ENCODE measurements at regions not wholly inside any gene's neighbourhood (a gene's known extent, or its start where the extent isn't known, plus 50 kb on each side); places are given as distances from the start of the nearest gene placed in this dataset.
"Not testable (repeated sequence)": the region's sequence is repeated elsewhere in the genome, so short reads cannot be mapped to it uniquely, and the experiment has no call there.

DNA sequence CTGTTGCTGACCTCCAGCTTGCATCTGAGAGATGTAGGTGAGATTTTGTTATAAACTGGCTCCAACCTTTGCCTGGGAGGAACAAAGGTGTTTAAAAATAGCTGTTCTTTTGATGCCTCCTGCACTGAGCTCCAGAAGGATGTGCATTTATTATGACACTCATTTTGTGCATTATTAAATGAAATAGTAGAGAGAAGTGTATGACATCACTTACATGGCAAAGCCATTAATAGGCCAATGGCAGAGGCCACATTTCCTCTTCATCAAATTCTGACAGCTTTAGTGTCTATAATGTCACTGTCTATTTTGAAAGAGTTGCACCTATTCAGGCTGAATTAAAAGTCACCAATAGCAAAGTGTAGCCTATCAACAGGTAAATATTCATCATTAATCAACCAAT, 564.6 kb downstream of the FLRT2 start:
- Histone ChIP-seq H3K9me3 (replicated peaks) (no peaks in the 10 kb centered on the region), H3K27me3 (replicated peaks) (no peaks in the 10 kb centered on the region), H3K27ac (no peak overlapping the region), H3K4me1 (replicated peaks) (no peaks in the 10 kb centered on the region), H3K36me3 (no peaks in the 10 kb centered on the region), H3K4me3 (no peak overlapping the region)
- DNase-seq (ENCODE audit: low read depth in 1 of 2, low spot score in 2 of 2), result no peak

DNA sequence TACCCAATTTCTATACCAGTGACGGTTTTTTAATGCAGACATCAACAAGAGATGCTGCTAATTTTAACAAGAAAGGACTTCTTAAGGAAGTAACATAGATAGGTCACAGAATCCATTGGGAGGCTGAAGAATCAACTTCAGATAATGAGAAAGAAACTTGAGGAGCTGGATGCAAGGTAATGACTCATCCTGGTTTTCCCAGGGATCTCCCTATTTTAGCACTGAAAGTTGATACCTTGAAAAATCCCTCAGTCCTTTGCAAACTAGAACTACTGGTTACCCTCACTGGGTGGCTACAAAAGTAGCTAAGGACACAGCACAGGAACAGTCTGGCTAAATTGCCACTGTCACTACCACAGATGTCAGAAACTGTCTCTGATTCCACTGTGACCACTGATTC, 561.9 kb downstream of the FLRT2 start:
- no peaks in the 10 kb centered on the region for H3K27me3 ChIP-seq (replicated peaks)
- H3K36me3 ChIP-seq, result no peaks in the 10 kb centered on the region
- H3K4me1 ChIP-seq (replicated peaks), result no peaks in the 10 kb centered on the region
- no peak for DNase-seq (ENCODE audit: low read depth in 1 of 2, low spot score in 2 of 2)
- no peaks in the 10 kb centered on the region for H3K9me3 ChIP-seq (replicated peaks)
- no peak overlapping the region for H3K4me3 ChIP-seq
- H3K27ac ChIP-seq, result no peak overlapping the region

DNA sequence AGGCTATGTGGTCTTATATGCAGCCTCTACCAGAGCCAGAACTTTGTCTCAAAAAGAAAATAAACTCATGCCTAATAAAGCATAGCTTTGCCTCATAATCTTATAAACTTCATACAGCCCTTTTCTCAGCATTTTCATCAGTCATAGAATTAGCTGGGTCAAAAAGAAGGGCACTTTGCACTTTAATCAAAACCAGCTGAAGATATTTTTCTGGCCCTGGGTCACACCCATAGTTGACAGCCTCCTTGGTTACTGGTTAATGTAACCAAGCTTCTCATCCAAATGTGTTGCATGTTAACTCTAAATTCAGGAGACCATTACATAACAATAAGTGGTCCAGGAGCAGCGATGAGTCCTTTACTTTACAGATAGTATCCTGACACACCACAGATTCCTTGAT, 558.2 kb downstream of the FLRT2 start:
- no peaks in the 10 kb centered on the region for H3K4me1 ChIP-seq (replicated peaks)

DNA sequence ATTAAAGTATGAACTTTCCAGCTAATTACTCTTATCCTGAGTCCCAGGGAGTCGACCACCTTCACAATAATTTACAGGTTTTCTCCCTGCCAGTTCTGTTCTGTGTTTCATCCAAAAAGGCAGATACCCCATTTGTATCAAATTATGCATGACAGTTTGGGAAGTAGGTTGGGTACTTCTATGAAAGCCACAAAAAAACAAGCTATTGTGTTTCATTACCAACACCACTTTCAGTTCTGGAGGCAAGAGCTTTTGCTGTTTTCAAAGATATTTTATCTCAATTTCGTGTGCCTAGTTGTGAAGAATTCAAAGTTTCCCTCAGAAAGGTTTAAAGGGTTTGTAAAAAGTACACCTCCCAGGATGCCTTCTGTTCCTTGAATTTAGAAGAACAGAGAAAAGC, 557.4 kb downstream of the FLRT2 start:
- Histone ChIP-seq H3K9me3 (replicated peaks) (no peaks in the 10 kb centered on the region), H3K36me3 (no peaks in the 10 kb centered on the region)

More for the DNA sequence above, 558.2 kb downstream of the FLRT2 start:
- Histone ChIP-seq H3K27me3 (replicated peaks) (no peaks in the 10 kb centered on the region), H3K4me3 (no peak overlapping the region), H3K9me3 (replicated peaks) (no peaks in the 10 kb centered on the region), H3K27ac (no peak overlapping the region), H3K36me3 (no peaks in the 10 kb centered on the region)
- DNase-seq (ENCODE audit: low read depth in 1 of 2, low spot score in 2 of 2), result no peak

DNA sequence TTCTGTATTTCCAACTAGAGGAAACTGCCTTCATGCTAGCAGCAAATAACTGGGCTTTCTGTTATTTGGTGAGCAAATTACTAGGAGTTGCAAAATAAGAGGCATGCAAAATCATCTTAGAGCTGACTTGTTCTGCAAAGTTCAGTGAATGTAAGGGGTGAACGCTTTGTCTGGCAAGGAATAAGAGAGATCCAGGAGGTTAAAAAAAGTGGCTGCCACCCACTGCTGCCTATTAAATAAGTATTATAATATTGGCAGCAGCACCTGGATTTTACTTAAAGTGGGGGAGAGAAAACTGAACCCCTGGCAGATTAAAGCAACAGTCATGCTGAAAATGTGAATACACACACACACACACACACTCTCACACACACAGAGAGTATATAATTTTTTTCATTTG, 557.0 kb downstream of the FLRT2 start:
- no peak overlapping the region for H3K27ac ChIP-seq
- H3K27me3 ChIP-seq (replicated peaks), result no peaks in the 10 kb centered on the region
- H3K4me3 ChIP-seq, result no peak overlapping the region
- H3K9me3 ChIP-seq (replicated peaks), result no peaks in the 10 kb centered on the region
- H3K4me1 ChIP-seq (replicated peaks), result no peaks in the 10 kb centered on the region
- DNase-seq (ENCODE audit: low read depth in 1 of 2, low spot score in 2 of 2), result no peak
- H3K36me3 ChIP-seq, result no peaks in the 10 kb centered on the region

More for the DNA sequence above, 557.4 kb downstream of the FLRT2 start:
- Histone ChIP-seq H3K4me1 (replicated peaks) (no peaks in the 10 kb centered on the region), H3K27ac (no peak overlapping the region), H3K27me3 (replicated peaks) (no peaks in the 10 kb centered on the region), H3K4me3 (no peak overlapping the region)
- DNase-seq (ENCODE audit: low read depth in 1 of 2, low spot score in 2 of 2), result no peak

DNA sequence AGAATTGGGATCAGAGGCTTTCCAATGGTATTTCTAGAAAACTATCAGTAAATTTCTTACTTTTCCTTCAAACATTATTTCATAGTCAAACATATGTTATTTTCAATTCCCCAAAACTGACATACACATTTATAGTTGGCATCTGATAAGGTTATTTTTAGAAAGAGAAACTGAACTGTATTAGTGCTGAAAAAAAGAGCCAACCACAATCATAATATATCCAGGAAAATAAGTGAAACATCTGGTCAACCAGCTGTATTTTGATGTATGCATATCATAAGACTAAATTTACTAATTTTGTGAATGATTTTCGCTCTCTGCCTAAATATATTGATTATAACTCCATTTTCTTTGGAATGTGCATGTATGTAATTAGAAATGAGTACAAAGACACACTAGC, 554.2 kb downstream of the FLRT2 start:
- no peak for DNase-seq (ENCODE audit: low read depth in 1 of 2, low spot score in 2 of 2)
- Histone ChIP-seq H3K27ac (no peak overlapping the region), H3K4me3 (no peak overlapping the region), H3K9me3 (replicated peaks) (no peaks in the 10 kb centered on the region), H3K27me3 (replicated peaks) (no peaks in the 10 kb centered on the region), H3K4me1 (replicated peaks) (no peaks in the 10 kb centered on the region), H3K36me3 (no peaks in the 10 kb centered on the region)

DNA sequence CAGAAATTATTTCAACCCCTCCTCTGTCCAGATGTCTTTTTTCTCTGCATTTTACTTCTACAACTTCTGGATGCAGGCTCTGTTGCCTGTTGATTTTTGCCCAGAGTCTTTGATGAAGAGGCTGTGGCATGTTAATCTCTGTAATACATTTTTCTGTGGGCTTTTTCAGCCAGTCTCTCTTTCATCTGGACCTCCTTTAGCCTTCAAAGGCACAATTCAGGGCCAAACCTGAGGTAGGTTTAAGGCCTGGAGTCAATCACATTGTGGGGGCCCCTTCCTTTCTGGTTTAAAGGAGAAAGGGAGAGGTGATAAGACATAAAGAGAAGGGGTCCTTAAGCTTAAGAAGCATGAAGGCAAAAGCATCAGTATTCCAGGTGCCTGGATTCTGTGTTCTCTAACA, 553.7 kb downstream of the FLRT2 start:
- no peak overlapping the region for H3K4me3 ChIP-seq
- H3K36me3 ChIP-seq, result no peaks in the 10 kb centered on the region
- no peak overlapping the region for H3K27ac ChIP-seq
- H3K27me3 ChIP-seq (replicated peaks), result no peaks in the 10 kb centered on the region
- no peak for DNase-seq (ENCODE audit: low read depth in 1 of 2, low spot score in 2 of 2)
- H3K4me1 ChIP-seq (replicated peaks), result no peaks in the 10 kb centered on the region
- H3K9me3 ChIP-seq (replicated peaks), result no peaks in the 10 kb centered on the region

DNA sequence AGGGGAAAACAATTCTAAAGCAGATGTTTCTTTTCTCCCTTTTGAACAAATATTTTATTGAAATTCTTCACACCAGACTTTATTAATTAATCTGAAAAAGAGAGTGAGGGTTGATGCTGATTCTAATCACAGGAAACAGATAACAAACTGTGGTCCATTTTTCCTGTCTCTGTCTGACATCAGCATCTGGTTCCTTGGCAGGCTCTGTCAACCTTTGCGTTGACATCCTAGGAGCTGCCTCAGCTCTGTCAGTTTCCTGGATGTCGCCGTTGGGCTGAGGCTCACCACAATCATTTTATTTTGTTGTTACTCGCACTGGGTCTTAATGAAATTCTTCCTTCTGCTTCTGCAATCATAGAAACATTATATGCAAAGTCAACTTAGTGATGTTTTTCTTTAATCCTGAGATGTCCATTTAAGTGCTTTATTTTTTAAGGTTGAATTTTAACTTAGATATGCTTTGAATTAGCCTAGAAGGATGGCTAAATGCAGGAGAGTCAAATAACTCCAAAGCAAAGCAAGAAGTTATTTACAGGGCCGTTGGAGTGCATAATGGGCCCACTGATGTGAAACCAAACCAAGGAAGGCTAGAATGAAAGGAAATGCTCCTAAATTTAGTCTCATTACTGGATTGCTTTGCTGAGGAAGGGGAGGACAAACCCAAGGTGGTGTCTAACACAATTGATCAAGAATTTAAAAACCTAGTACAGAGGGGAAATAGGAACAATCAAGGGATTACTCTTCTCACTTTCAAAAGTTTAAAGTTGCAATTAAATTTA, 542.4 kb downstream of the FLRT2 start:
- no peak overlapping the region for H3K27ac ChIP-seq
- no peak overlapping the region for H3K4me3 ChIP-seq

DNA sequence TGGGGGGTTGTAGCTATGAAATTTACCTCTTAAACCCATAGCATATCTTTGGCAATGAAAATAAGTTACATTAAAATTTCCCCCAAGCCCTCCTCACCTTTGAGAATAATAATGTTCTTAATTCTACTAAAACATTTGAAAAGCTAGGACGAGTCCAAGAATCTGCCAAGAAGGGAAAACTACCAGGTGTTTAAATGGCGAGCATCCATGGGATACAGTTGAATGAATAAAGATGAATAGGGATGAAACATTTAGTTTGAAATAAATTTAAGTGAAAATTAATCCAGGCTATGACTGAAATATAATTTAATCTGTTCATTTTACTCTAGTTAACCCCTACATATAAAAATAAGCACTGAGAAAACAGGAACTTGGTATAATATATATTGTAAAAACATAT, 536.7 kb downstream of the FLRT2 start:
- no peaks in the 10 kb centered on the region for H3K27me3 ChIP-seq (replicated peaks)
- H3K4me1 ChIP-seq (replicated peaks), result no peaks in the 10 kb centered on the region
- no peaks in the 10 kb centered on the region for H3K9me3 ChIP-seq (replicated peaks)
- no peak overlapping the region for H3K27ac ChIP-seq
- no peak for DNase-seq (ENCODE audit: low read depth in 1 of 2, low spot score in 2 of 2)
- no peak overlapping the region for H3K4me3 ChIP-seq
- H3K36me3 ChIP-seq, result no peaks in the 10 kb centered on the region

More for the DNA sequence above, 542.4 kb downstream of the FLRT2 start:
- Histone ChIP-seq H3K4me1 (replicated peaks) (no peaks in the 10 kb centered on the region), H3K27me3 (replicated peaks) (no peaks in the 10 kb centered on the region), H3K9me3 (replicated peaks) (no peaks in the 10 kb centered on the region), H3K36me3 (no peaks in the 10 kb centered on the region)
- no peak for DNase-seq (ENCODE audit: low read depth in 1 of 2, low spot score in 2 of 2)

DNA sequence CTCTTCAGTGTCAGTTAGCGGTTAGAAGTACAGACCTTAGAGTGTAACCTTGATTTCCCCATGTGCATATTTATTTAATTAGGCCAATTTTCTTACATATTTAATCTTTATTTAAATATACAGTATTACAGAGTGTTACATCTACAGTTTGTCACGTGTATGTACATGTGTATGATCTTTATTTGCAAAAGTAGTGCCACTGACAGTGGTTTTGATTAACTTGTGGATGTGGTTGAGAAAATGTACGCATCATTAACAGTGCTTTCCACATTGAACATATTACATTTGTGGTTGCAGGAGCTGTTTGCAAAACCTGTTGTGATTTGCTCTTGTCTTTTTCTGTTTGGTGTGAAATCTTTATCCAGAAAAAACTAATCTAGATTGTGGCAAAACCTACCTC, 535.5 kb downstream of the FLRT2 start:
- no peaks in the 10 kb centered on the region for H3K36me3 ChIP-seq
- no peaks in the 10 kb centered on the region for H3K27me3 ChIP-seq (replicated peaks)
- H3K4me1 ChIP-seq (replicated peaks), result no peaks in the 10 kb centered on the region
- no peaks in the 10 kb centered on the region for H3K9me3 ChIP-seq (replicated peaks)
- no peak for DNase-seq (ENCODE audit: low read depth in 1 of 2, low spot score in 2 of 2)
- H3K4me3 ChIP-seq, result no peak overlapping the region
- no peak overlapping the region for H3K27ac ChIP-seq

DNA sequence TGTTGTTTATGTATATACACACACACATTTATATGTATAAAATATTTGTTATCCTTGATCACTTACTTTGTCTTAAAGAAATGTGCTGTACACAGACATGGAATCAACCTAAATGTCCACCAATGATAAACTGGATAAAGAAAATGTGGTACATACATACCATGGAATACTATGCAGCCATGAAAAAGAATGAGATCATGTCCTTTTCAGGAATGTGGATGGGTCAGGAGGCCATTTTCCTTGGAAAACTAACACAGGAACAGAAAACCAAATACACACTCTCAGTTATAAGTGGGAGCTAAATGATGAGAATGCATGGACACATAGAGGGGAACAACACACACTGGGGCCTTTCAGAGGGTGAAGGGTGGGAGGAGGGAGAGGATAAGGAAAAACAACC, 534.7 kb downstream of the FLRT2 start:
- H3K36me3 ChIP-seq; H3K9me3 ChIP-seq (replicated peaks); H3K27me3 ChIP-seq (replicated peaks); DNase-seq (ENCODE audit: low read depth in 1 of 2, low spot score in 2 of 2); H3K27ac ChIP-seq; H3K4me3 ChIP-seq; H3K4me1 ChIP-seq (replicated peaks): not testable (repeated sequence)

DNA sequence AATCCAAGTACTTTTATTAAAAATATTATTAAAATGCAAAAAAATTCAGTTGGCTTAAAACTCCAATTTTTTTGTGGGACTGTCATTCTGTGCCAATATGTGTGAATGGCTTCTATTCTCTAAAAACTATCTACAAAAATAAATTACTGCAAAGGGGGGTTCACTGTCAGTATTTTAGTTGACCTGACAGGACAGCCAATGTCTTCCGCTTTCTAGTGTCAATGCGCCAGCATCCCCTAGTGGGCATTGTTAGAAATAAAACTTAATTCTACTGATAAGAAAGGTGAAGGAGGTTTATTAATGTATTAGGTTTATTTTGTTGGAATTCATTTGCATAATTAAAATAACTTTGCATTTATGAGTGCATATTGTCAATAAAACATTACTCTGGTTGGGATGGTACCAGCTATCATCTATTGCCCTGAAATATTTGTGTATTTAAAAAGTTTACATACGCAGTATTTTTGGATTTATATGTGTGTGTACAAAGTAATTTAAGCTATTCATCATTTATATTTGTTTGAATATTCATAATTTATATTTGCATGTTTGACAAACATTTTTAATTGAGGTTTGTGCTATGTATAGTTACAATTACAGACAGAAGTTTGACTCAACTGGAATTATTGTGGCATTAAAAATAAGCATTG, 527.2 kb downstream of the FLRT2 start:
- no peaks in the 10 kb centered on the region for H3K9me3 ChIP-seq (replicated peaks)
- H3K36me3 ChIP-seq, result no peaks in the 10 kb centered on the region
- H3K27ac ChIP-seq, result no peak overlapping the region
- no peaks in the 10 kb centered on the region for H3K4me1 ChIP-seq (replicated peaks)
- no peak overlapping the region for H3K4me3 ChIP-seq
- H3K27me3 ChIP-seq (replicated peaks), result no peaks in the 10 kb centered on the region
- DNase-seq (ENCODE audit: low read depth in 1 of 2, low spot score in 2 of 2), result no peak

DNA sequence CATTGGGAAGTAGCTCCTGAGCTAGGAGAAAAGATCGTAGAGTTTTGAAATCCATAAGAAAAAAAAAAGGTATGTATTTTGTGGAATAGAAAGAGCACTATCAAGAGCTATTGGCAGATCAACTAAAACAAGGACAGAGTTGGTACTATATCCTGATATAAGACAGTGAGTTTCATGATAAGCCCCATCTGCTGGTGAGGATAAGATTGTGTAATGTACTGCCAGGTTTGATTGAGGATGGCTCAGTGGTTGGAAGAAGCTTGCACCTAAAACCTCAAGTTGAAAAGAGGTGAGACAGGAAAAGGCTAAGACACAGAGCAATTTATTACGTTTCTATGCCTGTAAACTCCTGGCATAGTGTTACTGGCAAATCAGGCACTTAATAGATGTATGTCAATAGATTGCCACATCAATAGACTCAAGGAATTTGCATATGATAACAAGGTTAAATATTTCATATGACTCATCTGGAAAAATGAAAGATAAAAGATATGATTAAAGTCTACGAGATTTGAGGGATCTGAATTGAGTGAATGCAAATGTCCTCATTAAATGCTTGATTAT, 525.6 kb downstream of the FLRT2 start:
- Histone ChIP-seq H3K27me3 (replicated peaks) (no peaks in the 10 kb centered on the region), H3K27ac (no peak overlapping the region), H3K36me3 (no peaks in the 10 kb centered on the region), H3K9me3 (replicated peaks) (no peaks in the 10 kb centered on the region), H3K4me3 (no peak overlapping the region), H3K4me1 (replicated peaks) (no peaks in the 10 kb centered on the region)
- DNase-seq (ENCODE audit: low read depth in 1 of 2, low spot score in 2 of 2), result no peak

DNA sequence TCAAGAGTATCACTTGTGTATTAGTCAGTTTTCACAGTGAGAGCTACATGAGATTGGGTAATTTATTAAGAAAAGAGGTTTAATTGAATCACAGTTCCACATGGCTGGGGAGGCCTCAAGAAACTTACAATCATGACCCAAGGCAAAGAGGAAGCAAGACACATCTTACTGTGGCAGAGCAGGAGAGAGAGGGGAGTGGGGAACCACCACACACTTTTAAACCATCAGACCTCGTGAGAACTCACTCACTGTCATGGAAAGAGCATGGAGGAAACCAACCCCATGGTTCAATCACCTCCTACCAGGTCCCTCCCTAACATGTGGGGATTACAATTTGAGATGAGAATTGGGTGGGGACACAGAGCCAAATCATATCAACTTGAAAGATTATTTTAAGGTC, 522.9 kb downstream of the FLRT2 start:
- Histone ChIP-seq H3K4me3 (no peak overlapping the region), H3K27me3 (replicated peaks) (no peaks in the 10 kb centered on the region), H3K9me3 (replicated peaks) (no peaks in the 10 kb centered on the region), H3K4me1 (replicated peaks) (no peaks in the 10 kb centered on the region), H3K36me3 (no peaks in the 10 kb centered on the region), H3K27ac (no peak overlapping the region)
- no peak for DNase-seq (ENCODE audit: low read depth in 1 of 2, low spot score in 2 of 2)
